ENCODE measurements at regions not wholly inside any gene's neighbourhood (a gene's known extent, or its start where the extent isn't known, plus 50 kb on each side); places are given as distances from the start of the nearest gene placed in this dataset.

GRCh38 chr2:220332886-220333285 is 705.5 kb downstream of the SLC4A3 start:
- TF ChIP-seq CTCF (conservative IDR thresholded peaks at IDR 0.05; ENCODE audit: low read depth, low read length) = no peak
- DNase-seq (ENCODE audit: low read depth) = no peak
- no peak overlapping the region for H3K4me3 ChIP-seq (ENCODE audit: low read depth, low read length)

GRCh38 chr2:220334210-220334609 is 706.8 kb downstream of the SLC4A3 start:
- no peak for TF ChIP-seq CTCF (conservative IDR thresholded peaks at IDR 0.05; ENCODE audit: low read depth, low read length)
- DNase-seq (ENCODE audit: low read depth) = no peak
- H3K4me3 ChIP-seq (ENCODE audit: low read depth, low read length) = no peak overlapping the region

GRCh38 chr2:220334871-220335590 is 707.6 kb downstream of the SLC4A3 start:
- DNase-seq (ENCODE audit: low read depth) = no peak
- no peak for TF ChIP-seq CTCF (conservative IDR thresholded peaks at IDR 0.05; ENCODE audit: low read depth, low read length)
- no peak overlapping the region for H3K4me3 ChIP-seq (ENCODE audit: low read depth, low read length)

- TF ChIP-seq CTCF (conservative IDR thresholded peaks at IDR 0.05; ENCODE audit: low read depth, low read length) = no peak
- H3K4me3 ChIP-seq (ENCODE audit: low read depth, low read length) = no peak overlapping the region
- no peak for DNase-seq (ENCODE audit: low read depth)
Measured at GRCh38 chr2:220335591-220335915, 708.1 kb downstream of the SLC4A3 start.

- DNase-seq (ENCODE audit: low read depth) = no peak
- H3K4me3 ChIP-seq (ENCODE audit: low read depth, low read length) = no peak overlapping the region
- TF ChIP-seq CTCF (conservative IDR thresholded peaks at IDR 0.05; ENCODE audit: low read depth, low read length) = no peak
Measured at GRCh38 chr2:220336771-220337170, 709.3 kb downstream of the SLC4A3 start.

- H3K4me3 ChIP-seq (ENCODE audit: low read depth, low read length) = no peak overlapping the region
- no peak for DNase-seq (ENCODE audit: low read depth)
- no peak for TF ChIP-seq CTCF (conservative IDR thresholded peaks at IDR 0.05; ENCODE audit: low read depth, low read length)
Measured at GRCh38 chr2:220337611-220338440, 710.4 kb downstream of the SLC4A3 start.

Measured in choroid plexus epithelial cell (primary cell).